CD4-positive, alpha-beta memory T cell (primary cell): ENCODE measurements at regions not wholly inside any gene's neighbourhood (a gene's known extent, or its start where the extent isn't known, plus 50 kb on each side); places are given as distances from the start of the nearest gene placed in this dataset.
A peak's percentile ranks its signal among the peaks of the same experiment; 100 is the strongest.

Source experiments
- CTCF ChIA-PET: fragments of 350-600 bp; sonication (Branson Sonifier 250); formaldehyde crosslinking; loops from one replicate; lab custom pipeline; 2021; ENCODE audit warnings: inconsistent platforms; ENCODE audit not compliant: partially characterized antibody; lab: Charles Lee
- POLR2A ChIA-PET: fragments of 350-600 bp; sonication (Branson Sonifier 250); formaldehyde crosslinking; loops from one replicate; lab custom pipeline; 2021; ENCODE audit not compliant: partially characterized antibody; lab: Charles Lee
- DNase-seq, 5 donors: peaks; one replicate each; pipeline versions ENCODE4 v3.0.0 to v3.0.0-alpha.2; 2020 to 2022; ENCODE audit warnings: mixed read lengths in 1 of 5
- H3K27ac ChIP-seq: one replicate; pipeline ENCODE4 v1.7.0; 2013; ENCODE audit warnings: low read depth, low read length
- H3K27me3 ChIP-seq: 2 replicates; pipeline ENCODE4 v1.7.0; 2013; ENCODE audit warnings: mild to moderate bottlenecking, low read length, moderate library complexity; ENCODE audit not compliant: insufficient read depth
- H3K36me3 ChIP-seq: 2 replicates; pipeline ENCODE4 v1.7.0; 2013; ENCODE audit warnings: mild to moderate bottlenecking, low read length, moderate library complexity; ENCODE audit not compliant: insufficient read depth
- H3K4me1 ChIP-seq: 2 replicates; pipeline ENCODE4 v1.7.0; 2013; ENCODE audit warnings: mild to moderate bottlenecking, low read length, moderate library complexity; ENCODE audit not compliant: insufficient read depth
- H3K4me3 ChIP-seq, 2 donors: one replicate each; pipeline ENCODE4 v1.7.0; 2013; ENCODE audit warnings: low read length in 2 of 2, mild to moderate bottlenecking in 1 of 2
- H3K9me3 ChIP-seq, 2 donors: one replicate each; pipeline ENCODE4 v1.7.0; 2013; ENCODE audit warnings: low read length in 2 of 2, control low read depth in 1 of 2; ENCODE audit not compliant: control insufficient read depth in 1 of 2
- H3K27ac Mint-ChIP-seq, 7 donors: one replicate each; pipeline ENCODE4 v1.8.0; 2020 to 2021; ENCODE audit warnings: mixed read lengths in 7 of 7, mild to moderate bottlenecking in 6 of 7, inconsistent platforms in 3 of 7, moderate library complexity in 3 of 7
- H3K27me3 Mint-ChIP-seq, 2 donors: one replicate each; pipeline ENCODE4 v1.8.0; 2020 to 2021; ENCODE audit warnings: mixed read lengths in 2 of 2
- H3K36me3 Mint-ChIP-seq, 2 donors: one replicate each; pipeline ENCODE4 v1.8.0; 2020 to 2021; ENCODE audit warnings: mixed read lengths in 2 of 2, inconsistent platforms in 1 of 2, mild to moderate bottlenecking in 1 of 2
- H3K4me1 Mint-ChIP-seq, 4 donors: one replicate each; pipeline ENCODE4 v1.8.0; 2020 to 2021; ENCODE audit warnings: mixed read lengths in 4 of 4, mild to moderate bottlenecking in 1 of 4
- H3K4me3 Mint-ChIP-seq, 8 donors: one replicate each; pipeline ENCODE4 v1.8.0; 2020 to 2021; ENCODE audit warnings: mixed read lengths in 8 of 8, mild to moderate bottlenecking in 7 of 8, moderate library complexity in 6 of 8, inconsistent platforms in 3 of 8
- H3K9me3 Mint-ChIP-seq, 8 donors: one replicate each; pipeline ENCODE4 v1.8.0; 2020 to 2021; ENCODE audit warnings: mixed read lengths in 8 of 8, mild to moderate bottlenecking in 5 of 8, inconsistent platforms in 3 of 8, moderate library complexity in 1 of 8
- intact Hi-C: fragments of 100-400 bp; cut with micrococcal nuclease; formaldehyde crosslinking; loops from one replicate; pipeline ENCODE4 v1.15.1; 2023

- Mint-ChIP-seq H3K4me1 (peaks cover 0 to 1% (median 0%) of the 10 kb centered on the region in 4 donors), H3K27ac (no peak overlapping the region), H3K4me3 (no peak overlapping the region), H3K9me3 (no peaks in the 10 kb centered on the region), H3K36me3 (no peaks in the 10 kb centered on the region), H3K27me3 (no peaks in the 10 kb centered on the region)
- no peak overlapping the region for H3K4me3 ChIP-seq
- CTCF ChIA-PET, result interaction anchor here (1.1 to 2.1 kb wide), 3 partner anchors 15 to 26 kb away, joined by 3 to 8 read pairs (median 6); no protein-coding TSS in a partner anchor
- H3K27me3 ChIP-seq, result no peaks in the 10 kb centered on the region
- POLR2A ChIA-PET, result interaction anchor here (1.0 kb wide), 1 partner anchor 26 kb away, joined by 3 read pairs; no protein-coding TSS in a partner anchor
- H3K9me3 ChIP-seq, result no peaks in the 10 kb centered on the region
- DNase-seq, result no peak
- H3K36me3 ChIP-seq, result no peaks in the 10 kb centered on the region
- H3K4me1 ChIP-seq, result no peaks in the 10 kb centered on the region
- no peak overlapping the region for H3K27ac ChIP-seq
- intact Hi-C loops, result no loop called here
Observed at GRCh38 chr13:29909081-29909730, 58.8 kb upstream of the UBL3 start.

GRCh38 chr13:29908416-29909080 lies 58.1 kb upstream of the UBL3 start:
- no peak for DNase-seq
- intact Hi-C loops, result no loop called here
- Histone ChIP-seq H3K4me3 (no peak overlapping the region), H3K27ac (no peak overlapping the region), H3K27me3 (no peaks in the 10 kb centered on the region), H3K9me3 (no peaks in the 10 kb centered on the region), H3K36me3 (no peaks in the 10 kb centered on the region), H3K4me1 (peaks cover 2% of the 10 kb centered on the region)
- H3K27me3 Mint-ChIP-seq, result no peaks in the 10 kb centered on the region
- H3K4me1 Mint-ChIP-seq, result peaks cover 2 to 8% (median 6%) of the 10 kb centered on the region in 4 donors
- no peaks in the 10 kb centered on the region for H3K36me3 Mint-ChIP-seq
- POLR2A ChIA-PET, result no interaction called here
- H3K9me3 Mint-ChIP-seq, result no peaks in the 10 kb centered on the region
- CTCF ChIA-PET, result interaction anchor here (1.3 to 2.1 kb wide), 4 partner anchors 14 to 60 kb away, joined by 3 to 9 read pairs (median 6); no protein-coding TSS in a partner anchor
- H3K27ac Mint-ChIP-seq, result no peak overlapping the region
- no peak overlapping the region for H3K4me3 Mint-ChIP-seq

GRCh38 chr13:29907670-29908069 lies 57.3 kb upstream of the UBL3 start:
- no peak overlapping the region for H3K27ac ChIP-seq
- Mint-ChIP-seq H3K4me1 (peaks cover 6 to 17% (median 13%) of the 10 kb centered on the region in 4 donors), H3K27ac (no peak overlapping the region), H3K36me3 (no peaks in the 10 kb centered on the region), H3K4me3 (no peak overlapping the region), H3K27me3 (no peaks in the 10 kb centered on the region), H3K9me3 (no peaks in the 10 kb centered on the region)
- H3K4me3 ChIP-seq, result no peak overlapping the region
- H3K27me3 ChIP-seq, result no peaks in the 10 kb centered on the region
- peaks cover 9% of the 10 kb centered on the region for H3K4me1 ChIP-seq
- no peak for DNase-seq
- H3K9me3 ChIP-seq, result no peaks in the 10 kb centered on the region
- ChIA-PET CTCF (interaction anchor here (0.9 to 2.1 kb wide), 5 partner anchors 10 to 59 kb away, joined by 3 to 9 read pairs (median 4); no protein-coding TSS in a partner anchor), POLR2A (interaction anchor here (1.1 kb wide), 1 partner anchor 57 kb away, joined by 3 read pairs; the partner anchor contains the start of gene UBL3)
- no peaks in the 10 kb centered on the region for H3K36me3 ChIP-seq
- intact Hi-C loops, result no loop called here

GRCh38 chr13:29906432-29907011 lies 56.1 kb upstream of the UBL3 start:
- no peaks in the 10 kb centered on the region for H3K9me3 ChIP-seq
- H3K4me3 Mint-ChIP-seq, result no peak overlapping the region
- peaks cover 21% of the 10 kb centered on the region for H3K4me1 ChIP-seq
- no peaks in the 10 kb centered on the region for H3K27me3 Mint-ChIP-seq
- no peak overlapping the region for H3K27ac ChIP-seq
- H3K9me3 Mint-ChIP-seq, result no peaks in the 10 kb centered on the region
- no peak overlapping the region for H3K27ac Mint-ChIP-seq
- peaks cover 15 to 28% (median 23%) of the 10 kb centered on the region in 4 donors for H3K4me1 Mint-ChIP-seq
- H3K36me3 Mint-ChIP-seq, result no peaks in the 10 kb centered on the region
- no peaks in the 10 kb centered on the region for H3K27me3 ChIP-seq
- DNase-seq, result no peak
- no peaks in the 10 kb centered on the region for H3K36me3 ChIP-seq
- intact Hi-C loops, result no loop called here
- no peak overlapping the region for H3K4me3 ChIP-seq
- POLR2A ChIA-PET, result interaction anchor here (1.1 to 5.2 kb wide), 2 partner anchors 30 to 56 kb away, joined by 3 to 59 read pairs; partner anchors contain the start of gene UBL3
- CTCF ChIA-PET, result interaction anchor here (0.9 to 6.1 kb wide), 4 partner anchors 11 to 30 kb away, joined by 3 to 42 read pairs (median 6); no protein-coding TSS in a partner anchor

- H3K27me3 Mint-ChIP-seq, result no peaks in the 10 kb centered on the region
- Histone ChIP-seq H3K4me1 (peaks cover 28% of the 10 kb centered on the region), H3K4me3 (no peak overlapping the region), H3K27ac (no peak overlapping the region), H3K9me3 (no peaks in the 10 kb centered on the region), H3K36me3 (no peaks in the 10 kb centered on the region), H3K27me3 (no peaks in the 10 kb centered on the region)
- POLR2A ChIA-PET, result interaction anchor here (0.9 to 5.2 kb wide), 2 partner anchors 30 to 56 kb away, joined by 4 to 59 read pairs; no protein-coding TSS in a partner anchor
- H3K36me3 Mint-ChIP-seq, result no peaks in the 10 kb centered on the region
- DNase-seq, result no peak
- H3K9me3 Mint-ChIP-seq, result no peaks in the 10 kb centered on the region
- CTCF ChIA-PET, result interaction anchor here (0.7 to 6.1 kb wide), 6 partner anchors 13 to 209 kb away, joined by 3 to 42 read pairs (median 4); no protein-coding TSS in a partner anchor
- H3K4me1 Mint-ChIP-seq, result peaks cover 16 to 29% (median 24%) of the 10 kb centered on the region in 4 donors
- intact Hi-C loops, result no loop called here
- H3K4me3 Mint-ChIP-seq, result no peak overlapping the region
- H3K27ac Mint-ChIP-seq, result no peak overlapping the region
Observed at GRCh38 chr13:29905845-29906244, 55.4 kb upstream of the UBL3 start.

- H3K27me3 ChIP-seq, result no peaks in the 10 kb centered on the region
- Mint-ChIP-seq H3K27ac (peak overlapping the region in 5 of 7 donors; percentile 3 to 80 (median 47)), H3K27me3 (no peaks in the 10 kb centered on the region), H3K4me3 (peak overlapping the region in 1 of 8 donors; percentile 37), H3K36me3 (no peaks in the 10 kb centered on the region), H3K9me3 (peaks cover 0 to 3% (median 0%) of the 10 kb centered on the region in 8 donors), H3K4me1 (peaks cover 16 to 29% (median 25%) of the 10 kb centered on the region in 4 donors)
- DNase-seq, result no peak
- POLR2A ChIA-PET, result interaction anchor here (3.4 to 5.2 kb wide), 2 partner anchors 32 to 55 kb away, joined by 43 to 59 read pairs; partner anchors contain the start of gene UBL3
- no peaks in the 10 kb centered on the region for H3K9me3 ChIP-seq
- H3K27ac ChIP-seq, result no peak overlapping the region
- H3K36me3 ChIP-seq, result no peaks in the 10 kb centered on the region
- intact Hi-C loops, result no loop called here
- H3K4me3 ChIP-seq, result no peak overlapping the region
- peaks cover 28% of the 10 kb centered on the region for H3K4me1 ChIP-seq
- CTCF ChIA-PET, result interaction anchor here (1.2 to 6.1 kb wide), 4 partner anchors 17 to 58 kb away, joined by 3 to 42 read pairs (median 20); no protein-coding TSS in a partner anchor
Observed at GRCh38 chr13:29903996-29904395, 53.6 kb upstream of the UBL3 start.
